Activated CD8-positive, alpha-beta memory T cell treated with anti-CD3 and anti-CD28 coated beads for 4 hours (primary cell): ENCODE measurements at regions not wholly inside any gene's neighbourhood (a gene's known extent, or its start where the extent isn't known, plus 50 kb on each side); places are given as distances from the start of the nearest gene placed in this dataset.

Experiments used
- DNase-seq, 2 donors: peaks; one replicate each; pipeline ENCODE4 v3.0.0-alpha.2; 2020; ENCODE audit warnings: low read depth in 2 of 2

DNA sequence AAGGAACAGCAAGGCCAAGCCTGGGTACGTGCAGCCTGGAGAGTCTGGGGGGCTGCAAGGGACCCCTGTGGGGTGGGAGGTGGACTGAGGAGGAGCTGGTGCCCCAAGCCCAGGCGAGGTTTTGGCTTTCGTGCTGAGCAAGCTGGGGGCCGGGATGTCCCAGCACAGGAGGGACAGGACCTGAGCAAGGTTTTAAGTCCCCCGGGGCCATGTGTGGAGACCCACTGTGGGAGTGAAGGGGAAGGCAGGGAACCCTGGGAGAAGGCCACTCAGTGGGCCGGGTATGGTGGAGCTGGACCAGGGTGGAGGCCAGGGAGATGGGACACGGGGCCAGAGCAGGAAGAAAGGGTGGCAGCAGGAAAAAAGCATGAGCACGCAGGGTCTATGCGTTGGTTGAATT, 419.2 kb upstream of the SULF2 start:
- DNase-seq = no peak

GRCh38 chr20:48203252-48203651, 418.0 kb upstream of the SULF2 start:
- no peak for DNase-seq

DNA sequence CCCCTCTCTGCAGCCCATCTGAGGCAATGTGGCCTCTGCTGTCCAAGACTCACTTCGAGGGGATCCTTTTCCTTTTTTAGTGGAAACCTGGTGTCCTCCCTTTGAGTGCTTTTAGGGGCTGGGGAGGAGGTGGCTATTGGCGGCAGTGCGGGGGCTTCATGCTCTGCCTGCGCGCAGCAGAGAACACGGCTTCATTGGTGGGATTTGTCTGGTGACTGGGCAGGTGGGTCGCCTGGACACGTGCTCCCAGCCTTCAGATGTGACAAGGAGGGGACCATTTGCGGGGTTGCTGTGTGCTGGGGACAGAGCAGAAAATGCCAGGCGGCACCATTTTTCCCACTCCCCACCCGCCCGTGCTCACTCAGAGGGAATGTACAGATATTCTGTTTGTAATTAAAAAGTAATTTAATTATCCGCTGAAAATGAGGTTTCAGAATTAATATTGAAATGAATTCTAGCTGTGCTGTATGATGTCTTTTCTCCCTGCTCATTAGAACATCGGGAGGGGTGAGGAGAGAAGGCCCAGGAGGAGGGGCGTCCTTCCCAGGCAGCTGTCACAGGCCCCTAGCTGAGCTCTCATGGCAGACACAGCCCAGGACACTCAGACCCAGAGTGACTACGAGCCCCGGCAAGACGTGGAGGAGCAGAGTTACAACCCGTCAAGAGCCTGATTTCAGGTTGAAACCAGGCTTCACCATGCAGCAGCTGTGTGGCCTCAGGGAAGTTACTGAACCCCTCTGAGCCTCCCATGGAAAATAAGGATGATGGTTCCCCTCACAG, 417.2 kb upstream of the SULF2 start:
- DNase-seq = no peak

DNA sequence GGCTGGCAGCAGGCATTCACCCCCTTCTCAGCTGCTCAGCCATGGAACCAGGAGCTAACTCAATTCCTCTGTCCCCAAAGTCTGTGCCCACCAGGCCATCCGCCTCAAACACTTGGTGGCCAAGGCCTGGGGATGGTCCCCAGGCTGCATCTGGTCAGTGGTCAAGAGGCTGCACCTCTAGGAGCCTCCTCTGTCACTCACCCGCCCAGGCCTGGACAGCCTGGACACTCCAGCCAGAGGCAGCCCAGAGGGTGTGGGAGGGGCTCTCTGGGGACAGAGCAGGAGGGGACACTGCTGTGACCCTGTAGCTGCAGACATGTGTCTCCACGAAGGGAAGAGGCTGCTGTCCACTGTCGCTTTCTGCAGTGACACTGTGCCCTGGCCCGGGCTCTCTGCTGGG, 416.6 kb upstream of the SULF2 start:
- no peak for DNase-seq

GRCh38 chr20:48201188-48201587, 415.9 kb upstream of the SULF2 start:
- DNase-seq = no peak

DNA sequence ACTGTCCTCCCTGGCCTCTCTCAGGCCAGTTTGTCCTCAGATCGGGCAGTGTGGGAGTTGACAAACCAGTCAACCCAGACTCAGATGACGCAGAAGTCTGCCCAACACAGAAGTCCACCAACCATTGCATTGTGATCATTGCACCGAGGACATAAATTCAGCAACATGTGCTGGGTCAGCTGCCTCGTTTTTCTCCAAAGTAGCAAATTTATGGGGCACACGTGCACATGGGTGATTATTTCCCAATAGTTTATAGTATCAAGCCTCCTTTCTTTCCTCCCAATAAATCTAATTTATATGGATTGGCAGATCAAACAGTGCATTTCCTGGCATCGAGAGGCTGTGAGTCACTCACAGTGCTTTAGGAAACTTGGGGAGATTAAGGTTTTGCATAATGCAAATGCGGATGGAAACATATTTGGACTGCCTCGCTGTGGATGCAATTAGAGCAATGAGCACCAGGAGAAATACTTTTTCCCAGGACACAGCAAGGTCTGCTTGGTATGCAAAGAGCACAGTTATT, 413.7 kb upstream of the SULF2 start:
- no peak for DNase-seq

GRCh38 chr20:48197066-48197465, 411.8 kb upstream of the SULF2 start:
- DNase-seq = no peak

- no peak for DNase-seq
These were observed 411.2 kb upstream of the SULF2 start for GRCh38 chr20:48196486-48196885.

- no peak for DNase-seq
These were observed 410.7 kb upstream of the SULF2 start for GRCh38 chr20:48196001-48196400.

GRCh38 chr20:48195121-48195870, 410.0 kb upstream of the SULF2 start:
- no peak for DNase-seq

GRCh38 chr20:48194583-48194982, 409.3 kb upstream of the SULF2 start:
- no peak for DNase-seq

DNA sequence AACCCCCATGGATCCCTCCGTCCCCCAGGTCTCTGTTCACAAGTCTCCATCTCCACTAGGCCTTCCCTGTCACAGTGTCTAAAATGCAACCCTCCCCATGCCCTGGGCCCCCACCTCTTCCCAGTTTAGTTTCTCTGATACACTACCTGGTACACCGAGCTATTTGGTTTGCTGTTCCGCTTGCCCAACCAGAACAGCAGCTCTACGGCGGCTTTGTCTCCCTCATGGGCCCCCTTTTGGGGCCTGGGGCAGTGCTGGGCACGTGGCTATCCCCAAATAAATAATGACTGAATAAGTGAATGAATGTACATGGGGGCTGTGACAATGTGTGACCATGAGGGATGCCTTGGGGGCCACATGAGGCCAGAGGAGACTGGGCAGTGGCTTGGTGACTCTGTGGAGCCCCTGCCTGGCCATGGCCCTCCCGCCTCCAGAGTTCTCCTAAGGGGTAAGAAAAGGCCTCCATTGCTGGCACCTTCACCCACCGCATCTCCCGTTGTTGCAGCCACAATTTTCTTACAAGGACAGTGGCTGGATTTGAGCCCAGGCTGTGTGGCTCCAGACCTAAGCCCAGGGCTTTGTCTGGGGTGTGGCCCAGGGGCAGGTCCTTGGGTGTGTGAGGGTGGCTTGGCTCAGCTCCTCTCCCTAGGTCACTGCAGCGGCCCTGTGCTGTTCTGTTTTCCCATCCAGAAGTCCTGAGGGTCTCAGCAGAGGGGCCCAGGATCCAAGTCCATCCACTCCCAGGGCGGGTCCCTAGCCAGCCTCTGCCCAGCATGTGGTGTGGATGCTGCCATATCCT, 408.5 kb upstream of the SULF2 start:
- DNase-seq = no peak

DNA sequence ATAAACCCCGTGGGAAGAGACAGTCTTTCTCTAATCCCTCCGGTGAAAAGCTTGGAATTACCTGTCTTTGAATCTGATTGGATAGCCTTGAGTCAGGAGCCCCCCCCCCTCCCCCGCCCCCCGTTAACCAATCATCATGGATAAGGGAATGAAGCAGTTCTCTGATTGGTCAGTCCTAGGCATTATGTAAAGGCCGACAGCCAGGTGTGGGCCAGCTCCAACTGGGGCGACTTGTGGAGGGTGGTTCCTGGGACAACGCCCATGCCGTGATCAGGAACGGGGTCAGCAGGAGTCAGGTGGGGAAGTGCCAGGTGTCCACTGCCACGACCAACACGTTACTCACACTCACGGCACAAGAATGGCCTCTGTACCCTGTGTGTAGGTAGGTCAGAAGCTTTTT, 406.8 kb upstream of the SULF2 start:
- no peak for DNase-seq

DNA sequence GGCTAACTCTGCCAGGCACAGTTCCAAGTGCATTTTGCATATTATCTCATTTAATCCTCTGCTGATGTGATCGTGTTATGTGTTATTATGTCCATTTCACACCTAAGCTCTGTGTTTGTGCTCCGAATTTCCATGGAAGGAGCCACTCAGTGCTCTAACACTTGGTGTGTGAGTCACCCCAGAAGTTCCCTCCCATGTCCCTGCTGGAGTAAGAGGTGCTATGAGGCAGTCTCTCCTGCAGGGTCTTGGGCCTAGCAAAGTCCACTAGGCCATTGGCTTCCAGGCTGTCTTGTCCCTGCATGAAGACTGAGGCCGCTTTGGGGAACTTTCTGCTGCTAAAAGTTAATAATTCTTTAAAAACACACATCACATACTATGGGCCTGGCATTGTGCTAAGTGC, 405.9 kb upstream of the SULF2 start:
- DNase-seq = no peak

DNA sequence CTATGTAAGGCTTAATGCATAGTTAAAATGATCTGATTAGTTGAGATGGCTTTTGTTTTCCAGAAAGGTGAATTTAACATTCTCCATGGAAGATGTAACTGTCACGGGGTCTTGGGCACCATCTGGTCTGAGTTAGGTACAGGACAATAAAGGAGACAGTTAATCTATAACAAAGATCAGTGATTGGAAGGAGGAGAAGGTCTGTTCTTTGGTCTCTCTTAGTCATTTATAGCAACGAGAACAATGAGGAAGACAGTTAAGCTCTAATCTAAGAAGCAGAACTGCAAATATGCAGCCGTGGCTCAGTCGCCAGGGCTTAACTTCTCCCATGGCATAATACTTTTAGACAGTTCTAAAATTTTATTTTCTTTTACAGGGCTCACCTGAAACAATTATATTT, 405.5 kb upstream of the SULF2 start:
- DNase-seq = no peak

DNA sequence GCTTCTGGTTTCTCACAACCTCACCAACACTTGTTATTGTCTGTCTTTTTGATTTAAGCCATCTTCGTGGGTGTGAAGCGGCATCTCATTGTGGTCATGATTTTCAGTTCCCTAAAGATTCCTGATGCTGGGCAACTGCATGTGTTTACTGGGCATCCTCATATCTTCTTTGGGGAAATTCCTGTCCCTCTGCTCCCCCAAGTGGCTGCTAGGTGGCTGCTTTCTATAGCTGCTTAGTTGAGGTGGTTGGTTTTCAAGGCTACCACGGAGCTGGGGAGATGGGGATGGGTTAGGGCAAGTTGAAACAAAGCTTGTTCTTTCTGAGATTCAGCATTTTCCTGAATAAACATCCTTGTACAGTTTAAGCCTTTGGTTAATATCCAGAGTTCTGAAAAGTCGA, 403.9 kb upstream of the SULF2 start:
- no peak for DNase-seq

GRCh38 chr20:48187851-48188250, 402.6 kb upstream of the SULF2 start:
- no peak for DNase-seq

GRCh38 chr20:48186915-48187314, 401.6 kb upstream of the SULF2 start:
- DNase-seq = no peak

DNA sequence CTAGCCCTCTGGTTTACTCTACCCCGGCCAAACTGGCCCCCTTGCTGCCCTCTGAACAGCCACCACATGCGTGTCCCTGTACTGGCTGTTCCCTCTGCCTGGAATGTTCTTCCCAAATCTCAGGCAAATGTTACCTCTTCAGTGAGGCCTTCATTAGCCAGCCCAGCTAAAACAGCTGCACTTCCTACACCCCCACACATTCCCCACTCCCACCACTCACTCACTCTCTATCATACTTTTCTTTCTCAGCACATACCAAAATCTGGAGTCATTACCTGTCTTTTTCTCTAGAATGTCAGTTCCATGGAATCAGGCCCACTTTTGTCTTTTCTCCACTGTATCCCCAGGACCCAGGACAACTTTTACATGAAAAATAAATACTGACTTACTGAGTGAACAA, 401.2 kb upstream of the SULF2 start:
- no peak for DNase-seq

DNA sequence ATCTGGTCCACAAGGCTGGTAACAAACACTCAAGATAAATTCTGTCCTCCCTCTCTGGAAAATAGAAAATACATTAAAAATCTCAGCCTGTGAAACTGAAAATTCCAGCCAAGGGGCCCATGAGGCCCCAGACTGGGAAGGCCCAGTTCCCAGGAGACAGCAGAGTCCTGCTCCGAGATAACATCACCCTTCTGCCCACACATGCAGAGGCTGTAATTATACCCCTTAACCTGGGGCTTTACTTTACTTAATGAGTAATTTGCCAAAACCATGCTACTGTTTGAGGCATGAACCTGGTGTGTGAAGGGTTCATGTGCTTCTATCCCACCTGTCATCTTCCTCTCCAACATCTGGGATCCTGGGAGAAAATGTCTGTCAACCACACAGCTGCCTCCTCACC, 398.9 kb upstream of the SULF2 start:
- no peak for DNase-seq

- no peak for DNase-seq
These were observed 396.1 kb upstream of the SULF2 start for GRCh38 chr20:48181261-48181935.

DNA sequence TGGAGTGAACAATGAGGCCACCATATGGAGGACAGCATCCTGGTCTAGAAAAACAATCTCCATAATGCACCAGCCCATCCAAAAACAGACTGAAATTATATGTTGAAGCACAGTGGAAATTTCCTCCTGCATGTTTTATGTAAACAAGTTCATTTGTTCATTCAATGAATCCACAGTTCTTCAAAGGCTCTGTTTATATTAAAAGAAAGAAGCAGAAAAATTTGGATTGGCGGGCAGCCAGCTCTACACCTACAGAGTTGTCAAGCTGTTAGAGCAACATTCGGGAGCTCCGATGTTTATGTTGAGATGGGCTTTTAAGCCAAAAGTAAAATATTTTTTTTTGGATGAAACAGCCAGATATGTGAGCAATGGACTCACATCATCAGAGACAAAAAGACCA, 395.3 kb upstream of the SULF2 start:
- no peak for DNase-seq
